ENCODE measurements at regions not wholly inside any gene's neighbourhood (a gene's known extent, or its start where the extent isn't known, plus 50 kb on each side); places are given as distances from the start of the nearest gene placed in this dataset.
"Not testable (repeated sequence)": the region's sequence is repeated elsewhere in the genome, so short reads cannot be mapped to it uniquely, and the experiment has no call there.

GRCh38 chr10:6729071-6729774 lies 149.1 kb upstream of the PRKCQ start:
- DNase-seq (ENCODE audit: low read depth): peak; percentile 75

- DNase-seq (ENCODE audit: low read depth): no peak
Measured at GRCh38 chr10:6726924-6727323, 146.8 kb upstream of the PRKCQ start.

- DNase-seq (ENCODE audit: low read depth): peak; percentile 33
Measured at GRCh38 chr10:6722616-6723004, 142.5 kb upstream of the PRKCQ start.

- DNase-seq (ENCODE audit: low read depth): peak; percentile 87
Measured at GRCh38 chr10:6721964-6722615, 142.0 kb upstream of the PRKCQ start.

- peak; percentile 95 for DNase-seq (ENCODE audit: low read depth)
Measured at GRCh38 chr10:6721480-6721879, 141.4 kb upstream of the PRKCQ start.

- DNase-seq (ENCODE audit: low read depth): no peak
Measured at GRCh38 chr10:6719561-6719960, 139.5 kb upstream of the PRKCQ start.

- no peak for DNase-seq (ENCODE audit: low read depth)
Measured at GRCh38 chr10:6718550-6718949, 138.5 kb upstream of the PRKCQ start.

- DNase-seq (ENCODE audit: low read depth): peak; percentile 63
Measured at GRCh38 chr10:6716516-6716915, 136.4 kb upstream of the PRKCQ start.

GRCh38 chr10:6713716-6714115 lies 133.6 kb upstream of the PRKCQ start:
- DNase-seq (ENCODE audit: low read depth): no peak

- no peak for DNase-seq (ENCODE audit: low read depth)
Measured at GRCh38 chr10:6713120-6713519, 133.0 kb upstream of the PRKCQ start.

- DNase-seq (ENCODE audit: low read depth): no peak
Measured at GRCh38 chr10:6711881-6712280, 131.8 kb upstream of the PRKCQ start.

GRCh38 chr10:6711408-6711841 lies 131.3 kb upstream of the PRKCQ start:
- no peak for DNase-seq (ENCODE audit: low read depth)

- DNase-seq (ENCODE audit: low read depth): no peak
Measured at GRCh38 chr10:6707352-6707751, 127.3 kb upstream of the PRKCQ start.

GRCh38 chr10:6706725-6707124 lies 126.6 kb upstream of the PRKCQ start:
- DNase-seq (ENCODE audit: low read depth): no peak

GRCh38 chr10:6704896-6705295 lies 124.8 kb upstream of the PRKCQ start:
- DNase-seq (ENCODE audit: low read depth): no peak

GRCh38 chr10:6702833-6703232 lies 122.8 kb upstream of the PRKCQ start:
- not testable (repeated sequence) for DNase-seq (ENCODE audit: low read depth)

- DNase-seq (ENCODE audit: low read depth): no peak
Measured at GRCh38 chr10:6702030-6702429, 122.0 kb upstream of the PRKCQ start.

- DNase-seq (ENCODE audit: low read depth): no peak
Measured at GRCh38 chr10:6701289-6701688, 121.2 kb upstream of the PRKCQ start.

GRCh38 chr10:6700066-6700465 lies 120.0 kb upstream of the PRKCQ start:
- DNase-seq (ENCODE audit: low read depth): no peak

- DNase-seq (ENCODE audit: low read depth): peak; percentile 22
Measured at GRCh38 chr10:6699336-6699735, 119.3 kb upstream of the PRKCQ start.

- no peak for DNase-seq (ENCODE audit: low read depth)
Measured at GRCh38 chr10:6695519-6695918, 115.4 kb upstream of the PRKCQ start.

GRCh38 chr10:6694447-6695140 lies 114.5 kb upstream of the PRKCQ start:
- peak; percentile 28 for DNase-seq (ENCODE audit: low read depth)

GRCh38 chr10:6692856-6693255 lies 112.8 kb upstream of the PRKCQ start:
- DNase-seq (ENCODE audit: low read depth): no peak
